ENCODE measurements at regions not wholly inside any gene's neighbourhood (a gene's known extent, or its start where the extent isn't known, plus 50 kb on each side); places are given as distances from the start of the nearest gene placed in this dataset.

- TF ChIP-seq CTCF (IDR thresholded peaks at IDR 0.05), result no peak
- no peak for TF ChIP-seq POLR2A (IDR thresholded peaks at IDR 0.05)
- TF ChIP-seq POLR2AphosphoS5 (IDR thresholded peaks at IDR 0.05), result no peak
These were observed 382.8 kb upstream of the CTSO start for GRCh38 chr4:156336511-156336910.

Measured in sigmoid colon (tissue), 4 donors.